ENCODE measurements at regions not wholly inside any gene's neighbourhood (a gene's known extent, or its start where the extent isn't known, plus 50 kb on each side); places are given as distances from the start of the nearest gene placed in this dataset.

DNA sequence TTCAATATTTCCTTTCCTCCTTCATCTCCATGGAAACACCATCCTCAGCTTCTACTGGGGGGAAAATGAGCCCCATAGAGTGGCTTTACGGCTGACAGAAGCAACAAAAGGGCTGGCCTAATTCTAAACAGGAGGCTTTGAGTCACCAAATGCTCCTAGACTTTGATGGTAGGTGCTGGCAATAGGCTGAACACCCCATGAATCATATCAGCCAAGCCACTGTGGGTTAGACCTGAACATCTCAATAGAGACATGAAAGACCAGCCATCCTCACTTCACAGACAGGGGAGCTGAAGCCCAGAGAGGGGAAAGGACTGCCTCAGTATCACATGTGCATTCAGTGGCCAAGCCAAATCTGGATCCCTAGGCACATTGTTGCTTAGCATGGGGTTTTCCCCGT, 107.6 kb downstream of the AMER1 start:
- H3K27me3 Mint-ChIP-seq, result no peaks in the 10 kb centered on the region
- no peak overlapping the region for H3K4me3 Mint-ChIP-seq
- no peaks in the 10 kb centered on the region for H3K4me1 Mint-ChIP-seq
- DNase-seq, result peak; percentile 1
- no peaks in the 10 kb centered on the region for H3K9me3 Mint-ChIP-seq
- H3K27ac Mint-ChIP-seq, result no peak overlapping the region
- no peaks in the 10 kb centered on the region for H3K36me3 Mint-ChIP-seq

DNA sequence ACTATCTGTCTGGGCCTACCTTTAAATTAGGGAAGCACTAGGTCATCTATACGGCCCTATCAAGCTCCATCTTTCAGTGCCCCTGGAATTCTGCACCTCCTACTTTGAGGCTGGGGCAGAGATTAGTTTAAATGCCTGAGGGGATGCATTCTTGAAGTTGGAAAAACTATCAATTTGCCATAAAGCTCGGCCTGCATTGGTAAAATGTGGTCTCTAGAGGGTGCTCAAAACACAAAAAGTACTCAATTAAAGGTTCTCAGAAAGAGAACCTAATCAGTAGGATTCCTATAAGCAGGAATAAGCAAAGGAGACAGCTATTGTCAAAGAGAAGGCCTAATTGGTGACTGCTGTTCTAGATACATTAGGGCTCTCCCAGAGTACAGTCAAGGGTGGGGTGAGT, 111.7 kb downstream of the AMER1 start:
- Mint-ChIP-seq H3K9me3 (no peaks in the 10 kb centered on the region), H3K27ac (no peak overlapping the region), H3K27me3 (no peaks in the 10 kb centered on the region), H3K36me3 (no peaks in the 10 kb centered on the region), H3K4me1 (no peaks in the 10 kb centered on the region), H3K4me3 (no peak overlapping the region)
- DNase-seq, result no peak

Measured in activated naive CD8-positive, alpha-beta T cell treated with anti-CD3 and anti-CD28 coated beads for 36 hours (primary cell).